Body of pancreas (tissue), 4 donors: ENCODE measurements at regions not wholly inside any gene's neighbourhood (a gene's known extent, or its start where the extent isn't known, plus 50 kb on each side); places are given as distances from the start of the nearest gene placed in this dataset.

Experiments used
- POLR2A ChIP-seq, 3 donors: fragments of 450-650 bp; IDR thresholded peaks; one replicate each; pipeline ENCODE4 v1.6.1; 2016; ENCODE audit warnings: antibody characterized with exemption in 3 of 3, mild to moderate bottlenecking in 2 of 3
- TF ChIP-seq, protein P1 (sequence below), 7 experiments: fragments of 450-650 bp in 4 of 7; fragments of 200-600 bp in 3 of 7; sonication (generic) in 3 of 7; IDR thresholded peaks; one replicate each; pipeline ENCODE4 v1.5.1; 2016 to 2019; ENCODE audit warnings: antibody characterized with exemption in 7 of 7

GRCh38 chr22:48570912-48571311 is 1256.8 kb downstream of the BRD1 start:
- TF ChIP-seq POLR2A (IDR thresholded peaks at IDR 0.05) = no peak
- TF ChIP-seq, protein P1, sequence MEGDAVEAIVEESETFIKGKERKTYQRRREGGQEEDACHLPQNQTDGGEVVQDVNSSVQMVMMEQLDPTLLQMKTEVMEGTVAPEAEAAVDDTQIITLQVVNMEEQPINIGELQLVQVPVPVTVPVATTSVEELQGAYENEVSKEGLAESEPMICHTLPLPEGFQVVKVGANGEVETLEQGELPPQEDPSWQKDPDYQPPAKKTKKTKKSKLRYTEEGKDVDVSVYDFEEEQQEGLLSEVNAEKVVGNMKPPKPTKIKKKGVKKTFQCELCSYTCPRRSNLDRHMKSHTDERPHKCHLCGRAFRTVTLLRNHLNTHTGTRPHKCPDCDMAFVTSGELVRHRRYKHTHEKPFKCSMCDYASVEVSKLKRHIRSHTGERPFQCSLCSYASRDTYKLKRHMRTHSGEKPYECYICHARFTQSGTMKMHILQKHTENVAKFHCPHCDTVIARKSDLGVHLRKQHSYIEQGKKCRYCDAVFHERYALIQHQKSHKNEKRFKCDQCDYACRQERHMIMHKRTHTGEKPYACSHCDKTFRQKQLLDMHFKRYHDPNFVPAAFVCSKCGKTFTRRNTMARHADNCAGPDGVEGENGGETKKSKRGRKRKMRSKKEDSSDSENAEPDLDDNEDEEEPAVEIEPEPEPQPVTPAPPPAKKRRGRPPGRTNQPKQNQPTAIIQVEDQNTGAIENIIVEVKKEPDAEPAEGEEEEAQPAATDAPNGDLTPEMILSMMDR (IDR thresholded peaks at IDR 0.05) = no peak
